HEK293T (cell line): ENCODE measurements at regions not wholly inside any gene's neighbourhood (a gene's known extent, or its start where the extent isn't known, plus 50 kb on each side); places are given as distances from the start of the nearest gene placed in this dataset.

ENCODE experiments used
- L3MBTL2 ChIP-seq: fragments of 450-650 bp; conservative IDR thresholded peaks from 2 replicates; pipeline ENCODE4 v1.6.1; 2016; ENCODE audit warnings: mild to moderate bottlenecking
- SP1 ChIP-seq: fragments of 450-650 bp; IDR thresholded peaks from 2 replicates; pipeline ENCODE4 v1.6.1; 2017
- SUZ12 ChIP-seq: fragments of 450-650 bp; IDR thresholded peaks from 2 replicates; pipeline ENCODE4 v1.6.1; 2016; ENCODE audit warnings: mild to moderate bottlenecking
- ZNF384 ChIP-seq: fragments of 450-650 bp; IDR thresholded peaks from 2 replicates; pipeline ENCODE4 v1.6.1; 2016

DNA sequence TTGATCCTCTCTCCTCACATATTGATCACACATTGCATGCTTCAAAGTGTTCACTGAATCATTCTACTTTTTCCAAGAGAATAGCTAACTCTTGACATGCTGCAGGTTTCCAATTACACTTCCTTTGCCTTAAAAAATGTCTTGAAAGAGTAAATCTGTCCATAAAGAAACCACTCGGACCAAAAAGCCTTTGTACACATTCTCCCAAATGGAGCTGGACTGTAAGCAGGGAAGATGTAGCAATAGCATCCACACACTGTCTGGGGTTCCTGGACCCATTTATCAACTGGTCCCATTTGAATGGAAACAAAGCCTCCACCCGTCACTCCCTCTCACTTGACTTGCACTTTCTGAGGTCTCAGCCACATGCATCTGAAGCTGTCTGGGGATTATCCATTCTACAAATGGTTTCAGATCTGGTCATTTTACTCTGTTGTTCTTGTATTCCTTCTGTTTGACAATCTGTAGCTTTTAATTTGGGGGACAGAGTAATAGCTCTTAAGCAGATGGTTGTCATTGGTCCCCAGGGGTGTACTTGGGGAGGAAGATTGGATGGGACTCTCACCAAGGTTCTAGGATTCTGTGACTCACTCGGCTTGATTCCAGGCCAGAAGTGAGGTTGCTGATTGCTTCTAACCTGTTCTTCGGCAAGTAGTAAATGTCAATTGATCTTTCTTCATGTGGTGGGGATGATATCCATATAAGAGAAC is 203.5 kb downstream of the HIBADH start:
- TF ChIP-seq L3MBTL2, result no peak
- no peak for TF ChIP-seq SP1
- no peak for TF ChIP-seq ZNF384
- TF ChIP-seq SUZ12, result no peak
